ENCODE measurements at regions not wholly inside any gene's neighbourhood (a gene's known extent, or its start where the extent isn't known, plus 50 kb on each side); places are given as distances from the start of the nearest gene placed in this dataset.
"Not testable (repeated sequence)": the region's sequence is repeated elsewhere in the genome, so short reads cannot be mapped to it uniquely, and the experiment has no call there.

DNA sequence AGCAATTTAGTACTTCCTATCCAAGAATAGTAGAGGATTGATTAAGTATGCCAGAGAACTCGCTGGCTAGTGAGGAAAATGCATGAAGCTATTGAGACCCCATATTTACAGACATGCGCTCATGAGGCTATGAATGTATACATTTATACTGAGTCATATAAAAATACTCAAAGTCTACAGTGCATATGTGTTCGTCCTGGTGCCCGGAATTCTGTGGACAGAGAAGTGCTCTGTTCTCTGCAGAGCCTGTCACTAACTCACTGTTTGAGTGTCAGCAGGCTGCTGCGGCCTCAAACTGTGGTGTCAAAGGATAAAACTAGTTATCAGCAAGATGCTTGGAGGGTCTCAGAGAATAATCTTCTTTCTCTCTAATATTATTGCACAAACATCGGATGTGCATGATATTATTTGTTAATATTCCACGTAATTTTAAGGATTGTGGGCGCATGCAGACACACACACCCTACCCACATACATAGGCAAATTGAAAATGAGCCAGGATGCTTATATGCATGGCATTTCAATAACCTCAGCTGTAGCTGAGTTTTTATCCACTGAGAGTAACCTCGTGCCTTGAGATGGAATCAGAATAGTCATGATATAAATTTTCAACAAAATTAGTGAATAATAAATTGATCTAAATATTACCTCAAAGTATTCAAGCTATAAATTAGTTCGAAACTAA lies 50.0 kb upstream of the TSC22D2 start:
- no peak for DNase-seq

DNA sequence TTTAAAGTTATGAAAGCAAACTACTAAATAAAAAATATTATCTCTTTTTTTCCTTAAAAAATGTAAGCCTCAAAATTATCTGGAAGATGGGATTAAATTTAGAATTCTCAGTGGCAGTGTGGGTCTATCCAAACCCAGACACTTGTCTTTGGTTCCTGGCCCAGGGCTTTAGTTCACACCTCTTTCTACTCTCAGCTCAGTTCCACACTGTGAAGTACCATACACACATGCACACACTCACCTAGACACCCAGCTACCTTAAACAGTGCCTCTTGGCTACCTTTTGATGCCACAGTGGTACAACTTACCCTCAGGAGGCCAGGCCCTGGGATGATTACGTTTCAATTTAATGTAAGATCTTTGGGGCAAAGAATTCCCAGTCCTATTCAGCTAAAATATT lies 51.0 kb upstream of the TSC22D2 start:
- no peak for DNase-seq

DNA sequence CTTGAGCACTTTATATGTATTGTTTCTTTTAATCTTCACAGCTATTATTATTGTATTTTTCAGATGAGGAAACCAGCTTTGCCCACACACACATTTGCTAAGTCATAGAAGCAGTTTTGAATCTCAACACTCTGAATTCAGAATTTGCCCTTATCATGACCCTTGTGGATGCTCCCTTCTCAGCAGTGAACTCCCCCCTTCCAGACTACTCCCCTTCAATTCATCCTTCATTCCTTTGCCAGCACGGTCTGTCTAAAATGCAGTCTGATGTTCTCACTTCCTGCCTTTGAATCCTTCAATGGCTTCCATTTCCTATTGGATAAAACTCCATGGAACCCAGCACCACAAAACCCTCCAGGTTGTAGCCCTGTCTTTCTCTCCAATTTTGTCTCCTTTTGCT lies 52.5 kb upstream of the TSC22D2 start:
- no peak for DNase-seq

DNA sequence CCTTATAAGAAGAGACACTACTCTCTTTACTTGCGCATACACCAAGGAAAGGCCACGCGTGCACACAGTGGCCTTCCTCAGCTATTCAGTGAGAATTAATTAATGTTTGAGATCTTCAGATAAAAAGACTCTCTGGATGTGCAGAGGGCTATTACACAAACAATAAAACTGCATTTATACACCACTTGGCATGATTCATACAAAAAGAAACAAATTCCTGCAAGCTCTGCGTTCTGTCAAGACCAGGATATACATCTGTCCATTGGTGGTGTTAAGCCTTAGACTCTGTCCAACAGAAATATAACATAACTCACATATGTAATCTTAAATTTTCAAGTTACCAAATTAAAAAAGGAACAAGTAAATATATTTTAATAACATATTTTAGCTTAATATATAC lies 55.2 kb upstream of the TSC22D2 start:
- DNase-seq = no peak

DNA sequence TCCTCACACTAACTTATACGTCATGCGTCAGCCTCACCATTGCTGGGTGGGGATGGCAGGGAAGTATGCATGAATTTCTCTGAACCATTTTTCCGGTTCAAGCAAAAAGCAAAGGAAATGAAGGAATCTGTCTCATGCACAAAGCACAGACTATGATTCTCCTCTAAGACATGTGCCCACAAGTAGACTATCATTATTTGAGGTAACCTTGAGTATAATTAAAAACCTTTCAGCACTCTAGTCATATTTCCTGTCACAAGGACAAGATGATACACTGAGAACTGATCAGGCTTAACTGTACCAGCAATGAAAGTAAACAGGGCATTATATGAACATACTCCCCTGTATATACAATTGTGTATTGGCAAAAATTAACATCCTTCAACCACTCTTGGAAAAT lies 56.7 kb upstream of the TSC22D2 start:
- DNase-seq = no peak

DNA sequence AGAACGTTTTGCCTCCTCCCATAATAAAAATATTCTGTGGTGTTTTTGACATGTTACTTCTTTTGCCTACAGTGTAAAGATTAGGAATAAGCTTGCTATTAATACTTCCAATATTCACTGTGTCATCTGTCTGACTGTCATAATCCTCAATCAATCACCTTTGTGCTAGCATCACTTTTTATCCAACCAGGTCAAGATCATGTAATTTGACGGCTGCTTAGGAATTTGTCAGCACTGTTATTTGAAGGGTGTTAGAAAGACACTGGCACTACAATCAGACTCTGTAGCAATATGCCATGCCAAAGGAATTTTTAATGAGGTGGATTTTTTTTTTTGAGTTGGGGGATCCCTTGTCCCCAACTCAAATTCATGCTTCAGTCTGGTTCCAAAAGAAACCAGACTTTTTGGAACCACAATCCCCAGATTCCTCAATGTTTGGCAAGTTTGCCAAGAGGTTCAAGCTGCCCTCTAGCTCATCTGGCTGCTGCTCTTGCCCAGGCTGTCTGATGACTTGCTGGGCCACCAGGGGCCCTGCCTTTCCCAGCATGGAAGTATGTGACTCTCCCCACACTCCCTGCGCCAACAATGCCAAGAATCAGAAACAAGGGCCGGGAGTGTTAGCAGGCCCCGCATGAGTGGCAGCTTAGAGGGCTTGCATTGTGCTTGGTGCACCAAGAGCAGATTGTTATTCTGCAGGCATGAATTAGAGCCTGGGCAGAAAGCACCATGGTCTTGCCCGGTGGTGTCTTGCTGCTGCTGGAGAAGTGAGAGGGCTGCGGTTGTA lies 58.6 kb upstream of the TSC22D2 start:
- no peak for DNase-seq

DNA sequence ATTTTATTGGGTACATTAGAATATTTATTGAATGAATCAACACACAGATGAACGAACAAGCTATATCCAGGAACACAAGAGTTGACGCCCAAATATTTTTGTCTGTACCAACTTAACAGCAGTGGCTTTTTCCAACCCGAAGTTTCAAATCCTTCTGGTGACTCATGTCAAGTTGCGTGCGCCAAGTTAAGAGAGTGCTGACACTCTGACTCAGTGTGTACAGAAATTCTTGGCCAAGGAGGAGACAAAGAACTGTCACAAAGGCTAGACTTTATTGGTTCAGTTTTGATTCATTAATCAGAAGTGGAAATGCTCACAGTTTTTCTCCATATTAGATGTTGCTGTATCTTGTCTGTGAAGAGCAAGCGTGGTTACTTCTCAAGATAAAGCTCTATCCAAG lies 59.6 kb upstream of the TSC22D2 start:
- peak in 1 of 5 donors; percentile 4 for DNase-seq

DNA sequence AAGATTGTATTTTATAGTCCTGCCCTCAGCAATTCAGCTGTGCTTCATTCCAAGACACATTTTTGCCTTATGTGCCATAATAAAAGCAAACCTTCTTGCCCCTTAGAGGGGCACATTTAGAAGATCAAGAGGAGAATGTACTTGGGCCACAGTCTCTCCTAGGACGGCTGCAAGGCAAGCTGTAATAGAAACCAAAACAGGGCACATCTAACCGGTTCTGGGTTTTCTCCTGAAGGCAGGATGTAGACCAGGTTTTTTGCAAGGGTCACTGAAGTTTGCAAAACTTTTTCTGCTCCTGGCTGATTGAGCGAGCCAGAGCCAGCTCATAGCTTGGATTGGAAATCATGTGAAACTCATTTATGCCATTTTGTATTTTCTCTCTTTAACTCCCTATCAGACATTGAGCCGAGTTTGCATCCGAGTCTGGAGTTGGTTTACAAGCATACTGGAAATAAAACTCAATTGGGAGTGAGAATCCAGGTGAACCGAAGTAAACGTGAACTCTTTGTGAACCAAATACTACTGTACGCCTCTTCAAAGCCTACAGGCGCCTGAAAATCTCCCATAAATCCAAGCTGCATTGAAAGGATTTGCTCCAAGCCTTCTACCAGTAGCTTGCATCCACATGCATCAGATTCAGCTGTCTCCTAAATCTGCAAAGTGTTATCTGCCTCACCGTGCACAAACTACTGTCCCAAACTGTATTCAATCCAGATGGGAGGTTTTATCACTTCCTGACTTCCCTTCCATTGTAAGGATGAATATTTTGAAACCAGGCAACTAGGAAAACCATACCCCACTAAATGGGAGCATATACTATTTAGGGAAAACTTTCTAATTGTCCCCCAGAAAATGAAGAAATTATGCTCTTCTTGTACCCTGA lies 60.9 kb upstream of the TSC22D2 start:
- no peak for DNase-seq

DNA sequence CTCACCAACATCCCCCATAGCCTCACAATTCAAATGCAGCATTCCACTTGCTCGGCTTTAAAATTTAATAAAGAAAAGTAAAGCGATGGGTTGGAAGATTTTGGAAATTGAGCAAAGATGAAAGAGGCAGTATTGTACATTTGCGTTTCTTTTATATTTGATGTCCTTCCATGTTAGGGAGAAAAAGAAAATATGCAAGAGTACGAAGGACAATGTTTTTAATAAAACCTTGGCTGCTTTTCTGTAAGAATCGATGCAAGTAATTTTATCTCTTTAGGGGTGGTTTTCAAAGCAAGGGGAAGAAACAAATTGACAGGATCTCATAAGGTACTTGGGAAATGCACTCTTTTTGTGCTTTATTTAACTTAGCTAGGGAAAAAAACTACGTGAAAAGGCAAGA lies 61.8 kb upstream of the TSC22D2 start:
- DNase-seq = no peak

DNA sequence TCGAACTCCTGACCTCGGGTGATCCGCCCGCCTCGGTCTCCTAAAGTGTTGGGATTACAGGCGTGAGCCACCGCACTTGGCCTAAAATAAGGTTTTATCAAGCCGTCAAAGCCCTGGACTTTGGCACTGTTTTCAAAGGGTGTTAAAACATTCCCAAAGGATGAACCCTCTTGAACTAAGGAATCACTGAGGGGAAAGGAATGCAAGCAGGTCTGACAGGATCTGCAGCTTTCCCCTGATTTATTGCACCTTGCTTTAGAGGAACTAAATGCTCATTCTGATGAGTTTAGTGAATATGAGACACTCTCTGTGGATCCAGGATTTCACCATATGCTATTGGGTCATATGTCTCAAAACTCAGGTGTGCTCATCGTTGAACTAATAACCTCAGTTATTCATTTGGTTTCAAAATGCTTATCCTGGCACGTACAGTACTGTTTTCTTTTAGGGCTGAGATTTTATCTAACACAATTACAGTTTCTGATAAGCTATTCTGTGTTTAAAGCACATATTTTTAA lies 63.0 kb upstream of the TSC22D2 start:
- DNase-seq = no peak

DNA sequence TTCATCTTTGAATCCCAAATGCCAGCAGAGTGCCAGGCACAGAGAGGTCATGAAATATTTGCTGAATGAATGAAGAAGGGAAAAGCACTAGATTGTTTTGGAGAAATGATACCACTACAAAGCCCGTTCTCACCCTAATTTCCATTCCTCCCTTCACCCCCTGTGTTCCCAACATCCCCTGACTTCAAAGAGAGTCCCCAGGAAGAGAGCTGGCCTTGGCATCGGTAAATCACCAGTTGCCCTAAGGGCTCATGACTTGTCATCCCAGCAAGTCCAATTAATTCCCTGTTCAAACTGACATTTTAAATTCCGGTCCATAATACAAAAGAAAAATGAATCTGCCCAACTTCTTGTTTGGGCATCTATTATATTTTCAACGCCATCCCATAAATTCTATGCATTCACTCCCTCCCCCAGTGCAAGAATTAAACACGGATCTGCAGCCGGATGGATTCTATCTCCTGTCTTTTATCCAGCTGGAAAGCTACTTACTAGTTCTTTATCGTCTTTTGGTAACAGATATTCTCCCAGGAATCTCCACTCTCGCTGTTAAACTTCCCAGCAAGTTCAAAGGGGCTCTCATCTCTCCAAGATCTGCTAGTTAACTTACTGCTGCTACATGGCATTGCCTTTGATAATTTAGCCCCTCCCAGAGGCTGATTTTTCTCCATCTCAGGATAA lies 63.9 kb upstream of the TSC22D2 start:
- DNase-seq = no peak

DNA sequence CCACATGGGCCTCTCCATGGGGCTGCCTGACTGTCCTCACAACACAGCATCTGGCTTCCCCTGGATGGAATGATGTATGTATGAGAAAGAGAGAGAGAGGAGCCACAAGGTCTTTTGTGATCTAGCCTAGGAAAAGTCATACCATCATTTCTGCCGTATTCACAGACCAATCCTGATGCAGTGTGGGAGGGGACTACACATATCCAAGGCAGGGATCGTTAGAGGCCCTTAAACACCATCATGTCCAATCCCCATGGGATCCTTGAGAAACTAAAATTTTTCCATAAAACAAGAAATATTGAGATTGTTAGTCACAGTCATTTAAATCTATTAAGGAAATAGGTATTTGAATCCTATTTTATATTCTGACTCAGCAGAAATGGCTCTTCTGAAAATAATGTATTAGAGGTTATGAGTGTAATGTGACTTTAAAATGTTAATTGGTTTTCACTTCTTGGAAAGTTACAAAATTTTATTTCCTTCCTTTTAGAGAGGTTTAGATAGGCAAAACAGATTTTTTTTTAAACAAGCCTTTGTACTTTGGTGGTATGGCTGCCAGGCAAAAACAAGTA lies 65.1 kb upstream of the TSC22D2 start:
- DNase-seq = no peak

DNA sequence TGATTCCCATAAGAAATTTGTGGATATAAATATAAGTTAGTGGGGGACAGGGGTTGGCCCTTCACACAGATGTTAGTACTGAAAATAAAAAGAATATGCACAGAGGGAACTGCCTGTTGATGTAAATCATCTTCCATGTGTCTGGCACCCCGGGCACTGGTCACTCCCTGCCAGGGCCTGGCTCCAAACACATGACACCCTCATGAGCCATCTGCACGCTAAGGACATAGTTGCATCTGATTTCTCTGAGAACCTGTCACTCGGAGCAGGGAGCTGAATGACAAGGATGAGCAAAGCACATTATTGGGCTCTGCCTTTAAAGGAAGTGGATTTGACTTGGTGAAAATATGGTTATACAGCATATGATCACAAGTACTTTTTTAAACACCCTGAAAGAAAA lies 66.2 kb upstream of the TSC22D2 start:
- DNase-seq = no peak

DNA sequence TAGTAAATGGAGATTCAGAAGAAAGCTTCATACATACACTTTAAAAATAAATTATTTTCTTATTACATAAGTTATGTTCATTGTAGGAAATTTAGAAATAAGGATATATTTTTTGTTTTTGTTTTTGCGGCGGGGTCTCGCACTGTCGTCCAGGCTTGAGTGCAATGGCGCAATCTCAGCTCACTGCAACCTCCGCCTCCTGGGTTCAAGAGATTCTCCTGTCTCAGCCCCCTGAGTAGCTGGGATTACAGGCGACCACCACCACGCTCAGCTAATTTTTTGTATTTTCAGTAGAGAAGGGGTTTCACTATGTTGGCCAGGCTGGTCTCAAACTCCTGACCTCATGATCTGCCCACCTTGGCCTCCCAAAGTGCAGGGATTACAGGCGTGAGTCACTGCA lies 71.7 kb upstream of the TSC22D2 start:
- not testable (repeated sequence) for DNase-seq

DNA sequence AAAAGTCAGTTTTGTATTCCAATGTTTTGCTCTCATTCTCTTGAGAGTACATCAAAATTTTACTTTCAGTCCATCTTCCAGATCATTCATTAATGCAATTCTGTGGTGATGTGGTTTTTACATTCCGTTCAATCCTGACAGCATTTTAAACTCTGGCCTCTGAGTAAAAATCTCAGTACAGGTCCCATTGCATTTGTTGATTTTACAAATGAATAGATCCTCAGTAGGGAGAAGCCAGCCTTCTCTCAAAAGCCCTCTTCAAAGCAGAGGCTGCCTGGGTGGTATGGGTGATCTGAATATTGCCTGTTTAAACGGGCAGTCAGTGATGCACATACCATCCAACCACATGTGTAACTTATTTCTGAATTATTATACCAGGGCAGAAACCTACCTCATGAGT lies 72.5 kb upstream of the TSC22D2 start:
- DNase-seq = no peak

DNA sequence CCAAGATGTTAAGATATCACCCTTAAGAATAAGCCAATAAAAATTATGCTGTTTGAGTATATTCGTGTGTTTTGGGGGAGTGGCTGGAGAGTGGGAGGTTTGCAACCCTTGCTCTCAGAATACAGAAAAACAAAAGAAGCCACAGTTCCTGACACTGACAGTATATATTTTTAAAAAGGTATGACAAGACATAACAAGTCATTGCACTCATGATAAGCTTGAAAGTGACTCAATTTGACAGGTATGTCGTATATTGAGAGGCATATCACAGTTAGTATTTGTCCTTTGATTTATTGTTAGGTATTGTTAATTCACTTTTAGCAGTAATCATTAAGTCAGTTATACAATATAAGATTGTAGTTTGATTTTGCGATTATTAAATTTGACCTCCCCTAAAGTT lies 73.1 kb upstream of the TSC22D2 start:
- no peak for DNase-seq

DNA sequence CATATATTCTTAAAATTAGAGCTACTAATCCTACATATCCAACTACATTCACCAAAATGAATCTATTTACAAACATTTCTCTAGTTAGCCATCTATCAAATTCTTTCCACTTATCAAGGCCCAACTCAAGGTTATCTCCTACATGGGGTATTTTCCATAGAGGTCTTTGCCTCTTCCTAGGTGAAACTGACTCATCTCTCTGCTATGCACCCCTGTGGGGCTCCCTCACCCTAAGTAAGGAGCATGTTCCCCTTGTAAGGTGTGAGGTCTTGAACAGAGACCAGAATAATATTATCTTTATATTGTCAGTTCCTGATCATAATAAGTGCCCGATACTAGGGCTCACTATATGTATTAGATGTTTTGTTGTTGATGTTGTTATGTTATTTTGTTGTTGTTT lies 74.6 kb upstream of the TSC22D2 start:
- DNase-seq = no peak

DNA sequence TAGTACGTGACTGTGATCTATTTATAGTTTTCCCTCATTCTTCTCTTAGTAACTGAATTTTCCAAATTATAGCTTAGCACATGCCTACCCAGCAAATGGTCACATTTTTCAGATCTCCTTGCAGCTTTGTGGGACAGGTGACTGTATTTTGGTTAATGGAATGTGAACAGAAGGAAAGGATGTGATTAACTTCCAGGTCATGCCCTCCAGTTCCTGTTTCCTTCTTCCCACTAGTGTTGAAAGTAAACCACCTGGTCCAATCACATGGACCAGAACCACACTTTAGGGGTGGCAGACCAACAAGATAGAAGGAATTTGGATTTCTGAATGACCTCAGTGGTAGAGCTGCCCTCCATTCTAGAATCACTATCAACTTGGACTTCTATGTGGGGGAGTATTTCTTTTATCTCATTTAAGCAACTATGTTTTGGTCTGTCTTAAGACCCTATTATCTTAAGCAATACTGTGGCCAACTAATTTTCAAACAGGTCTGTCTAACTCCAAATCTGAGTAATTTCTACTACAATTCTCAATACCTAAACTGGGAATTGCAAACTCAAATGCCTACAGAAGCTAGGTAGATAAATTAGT lies 76.0 kb upstream of the TSC22D2 start:
- no peak for DNase-seq

DNA sequence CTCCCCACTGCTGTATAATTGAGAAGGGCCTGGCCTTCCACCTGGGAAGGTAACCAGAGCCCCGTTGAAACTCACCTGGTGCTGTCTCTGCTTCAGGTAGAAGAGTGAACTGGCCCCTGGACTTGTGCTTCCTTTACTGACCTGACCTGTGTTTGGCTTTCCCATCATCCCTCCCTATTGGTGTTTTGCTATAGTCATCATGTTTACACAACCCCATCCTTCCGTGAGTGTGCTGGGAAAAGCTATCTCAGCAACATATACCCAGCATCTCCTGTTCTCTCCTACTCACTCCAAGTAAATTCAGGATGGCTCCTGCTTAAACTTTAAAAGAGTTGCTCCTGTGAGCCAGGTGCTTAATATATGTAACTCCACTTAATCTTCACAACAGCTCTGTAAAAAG lies 77.2 kb upstream of the TSC22D2 start:
- no peak for DNase-seq

DNA sequence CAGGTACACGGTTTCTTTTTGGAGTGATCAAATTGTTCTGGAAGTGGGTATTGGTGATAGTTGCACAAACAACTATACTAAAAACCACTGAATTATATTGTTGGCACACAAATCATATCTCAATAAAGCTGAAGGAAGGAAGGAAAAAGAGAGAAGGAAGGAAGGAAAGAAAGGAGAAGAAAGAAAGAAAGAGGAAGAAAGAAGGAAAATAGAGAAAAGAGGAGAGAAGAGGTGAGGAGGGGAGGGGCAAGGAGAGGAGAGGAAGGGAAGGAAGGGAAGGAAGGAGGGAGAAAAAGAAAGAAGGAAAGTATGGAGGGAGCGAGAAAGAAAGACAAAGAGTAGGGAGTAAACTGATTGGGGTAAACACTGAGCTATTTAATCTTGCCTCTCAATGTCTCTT lies 77.9 kb upstream of the TSC22D2 start:
- DNase-seq = no peak

DNA sequence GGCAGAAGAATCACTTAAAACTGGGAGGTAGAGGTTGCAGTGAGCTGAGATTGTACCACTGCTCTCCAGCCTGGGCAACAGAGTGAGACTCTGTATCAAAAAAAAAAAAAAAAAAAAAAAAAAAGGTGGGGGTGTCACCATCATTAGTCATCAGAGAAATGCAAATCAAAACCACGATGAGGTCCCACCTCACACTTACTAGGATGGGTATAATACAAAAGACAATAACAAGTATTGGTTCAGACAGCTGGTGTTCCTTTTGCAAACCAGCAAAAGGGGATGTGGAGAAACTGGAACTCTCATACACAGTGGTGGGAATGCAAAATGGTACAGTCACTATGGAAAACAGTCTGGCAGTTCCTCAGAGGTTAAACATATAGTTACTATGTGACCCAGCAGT lies 78.7 kb upstream of the TSC22D2 start:
- no peak for DNase-seq

DNA sequence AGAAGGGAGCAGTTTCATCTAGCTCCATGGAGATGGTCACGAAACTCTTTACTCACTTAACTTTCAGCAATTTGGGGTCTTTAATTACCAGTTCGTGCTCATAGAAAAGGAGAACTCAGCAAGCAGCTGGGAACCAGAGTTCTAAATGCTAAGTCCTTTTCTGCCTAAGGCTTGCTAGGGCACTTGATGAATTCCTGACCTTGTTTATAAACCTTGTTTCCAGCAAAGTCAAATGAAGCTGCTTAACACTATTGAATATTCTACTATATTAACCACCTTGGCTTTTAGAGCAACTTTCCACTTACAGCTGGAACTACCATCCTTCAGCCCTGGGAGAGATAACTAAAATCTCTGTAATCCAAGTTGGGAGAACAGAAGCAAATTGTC lies 79.5 kb upstream of the TSC22D2 start:
- DNase-seq = no peak

Measured in T-helper 1 cell (primary cell).